DMS153 treated with DMSO at 0.1 percent for 48 hours (cell line): ENCODE measurements at regions not wholly inside any gene's neighbourhood (a gene's known extent, or its start where the extent isn't known, plus 50 kb on each side); places are given as distances from the start of the nearest gene placed in this dataset.

Experiments used
- DNase-seq: peaks from one replicate; lab custom pipeline; 2025; ENCODE audit not compliant: unreplicated experiment; lab: John Stamatoyannopoulos, UW

DNA sequence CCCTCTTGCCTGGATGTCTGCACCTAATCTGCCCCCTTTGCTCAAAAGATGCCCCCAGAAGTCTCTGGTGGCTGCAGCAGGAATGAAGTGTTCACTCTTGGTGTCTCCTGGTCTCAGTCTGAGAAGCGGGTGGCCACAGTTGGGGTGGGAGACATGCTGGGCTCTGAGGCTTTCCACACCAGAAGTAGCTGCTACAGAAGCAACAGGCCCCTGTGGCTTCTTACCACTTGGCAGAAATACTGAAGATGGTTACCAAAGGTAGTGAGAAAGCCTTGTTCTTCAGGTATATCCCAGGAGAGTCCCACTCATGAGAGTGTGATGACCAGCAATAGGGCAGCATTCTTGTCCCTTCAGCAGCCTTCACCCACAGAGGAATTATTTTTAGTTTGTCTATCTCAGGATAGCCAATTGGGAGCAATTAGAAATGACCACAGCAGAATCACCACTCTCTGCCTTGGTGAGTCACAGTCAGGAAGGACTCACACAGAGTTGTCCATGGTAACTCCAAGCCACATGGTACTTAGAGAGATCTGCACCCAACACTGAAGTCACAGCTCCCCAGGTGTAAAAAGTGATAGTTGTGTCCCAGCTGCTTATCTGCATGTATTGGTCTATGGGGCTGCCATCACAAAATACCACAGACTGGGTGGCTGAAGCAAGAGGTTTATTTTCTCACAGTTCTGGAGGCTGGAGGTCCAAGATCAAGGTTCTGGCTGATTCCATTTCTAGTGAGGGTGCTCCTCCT lies 169.8 kb upstream of the ID2 start:
- DNase-seq = no peak

DNA sequence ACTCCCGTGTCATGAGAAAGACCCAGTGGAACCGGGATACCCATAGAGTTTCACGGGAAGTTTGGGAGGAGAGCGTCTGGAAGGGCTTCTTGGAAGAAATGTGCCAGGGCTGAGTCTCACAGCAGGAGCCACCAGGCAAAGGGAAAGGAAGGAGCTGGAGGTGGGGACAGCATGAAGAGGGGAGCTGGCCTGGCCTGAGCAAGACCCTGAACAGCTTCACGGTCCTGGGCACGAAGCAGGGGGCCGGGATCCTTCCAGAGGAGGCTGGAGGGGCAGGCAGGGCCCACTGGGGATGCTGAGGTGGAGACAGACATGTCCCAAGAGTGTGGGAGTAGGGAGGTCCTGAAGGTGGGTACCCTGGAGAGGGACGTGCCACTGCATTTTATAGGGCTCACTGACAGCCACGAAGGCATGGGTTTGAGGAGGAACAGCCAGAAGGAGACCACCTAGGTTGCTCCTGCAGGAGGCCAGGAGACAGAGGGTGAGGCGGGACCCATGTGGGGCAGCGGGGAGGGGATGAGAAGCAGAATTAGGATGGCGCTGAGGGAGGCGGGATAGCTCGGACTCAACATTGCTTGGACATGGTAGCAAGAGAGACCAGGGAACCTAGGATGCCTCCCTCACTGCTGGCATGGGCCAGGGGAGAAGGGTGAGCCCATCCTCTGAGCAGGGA lies 168.1 kb upstream of the ID2 start:
- no peak for DNase-seq

DNA sequence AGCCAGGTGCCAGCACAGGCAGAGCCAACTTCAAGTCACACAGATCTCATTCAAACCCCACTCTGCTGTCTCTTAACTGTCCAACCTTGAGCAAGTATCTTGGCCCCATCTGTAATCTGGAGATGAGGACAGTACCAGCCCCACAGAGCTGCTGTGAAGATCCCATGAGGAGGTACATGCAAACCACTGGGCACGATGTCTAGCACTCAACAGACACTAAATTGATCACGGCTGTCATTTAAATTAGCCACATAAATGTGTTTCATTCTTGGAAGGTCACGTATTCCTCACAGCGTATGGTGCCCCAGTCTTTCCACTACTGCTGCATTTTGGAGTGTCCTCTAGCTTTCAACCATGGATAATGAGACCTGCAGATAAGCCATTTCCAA lies 167.6 kb upstream of the ID2 start:
- DNase-seq = no peak

DNA sequence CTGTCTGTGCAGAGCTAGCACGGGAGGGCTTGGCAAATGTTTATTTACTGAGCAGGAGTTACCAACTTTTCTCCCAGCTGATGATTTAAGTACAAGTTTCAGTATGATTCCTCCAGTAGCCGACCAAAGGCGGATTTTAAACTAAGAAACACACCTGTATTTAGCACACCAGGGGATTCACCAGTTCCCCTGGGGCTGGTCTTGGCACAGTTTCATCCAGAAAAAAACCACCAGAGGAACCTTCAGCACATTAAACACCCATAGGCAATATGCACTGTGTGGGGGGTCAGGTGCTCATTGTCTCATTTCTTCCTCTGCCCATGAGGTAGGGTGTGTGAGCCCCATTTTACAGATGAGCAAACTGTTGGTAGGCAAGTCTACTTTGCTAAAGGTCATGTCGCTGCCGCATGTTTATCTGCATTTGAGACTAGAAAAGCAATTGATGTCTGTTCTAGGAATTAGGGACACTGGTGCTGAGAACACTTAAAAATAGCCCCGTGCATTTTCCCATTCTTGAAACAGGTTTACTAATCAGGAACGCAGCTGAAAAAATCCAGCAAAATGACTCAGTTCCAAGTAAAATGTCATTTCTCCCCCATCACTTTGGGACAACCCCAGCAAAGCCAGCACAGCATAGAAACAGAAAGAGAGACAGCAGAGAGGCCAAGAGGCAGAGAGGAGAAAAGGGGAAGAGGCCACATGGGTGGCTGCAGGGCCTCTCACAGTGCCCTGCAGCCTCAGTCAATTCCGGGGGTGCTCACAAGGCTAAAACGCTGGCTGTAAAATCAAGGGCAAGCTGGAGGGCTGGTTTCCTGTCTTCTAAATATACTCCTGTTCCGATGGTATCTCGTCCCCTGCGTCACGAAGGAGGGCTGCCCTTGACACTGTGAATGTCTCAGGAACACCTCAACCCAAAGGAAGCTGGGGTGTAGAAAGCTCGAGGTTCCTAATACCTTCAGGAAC lies 166.8 kb upstream of the ID2 start:
- DNase-seq = no peak

DNA sequence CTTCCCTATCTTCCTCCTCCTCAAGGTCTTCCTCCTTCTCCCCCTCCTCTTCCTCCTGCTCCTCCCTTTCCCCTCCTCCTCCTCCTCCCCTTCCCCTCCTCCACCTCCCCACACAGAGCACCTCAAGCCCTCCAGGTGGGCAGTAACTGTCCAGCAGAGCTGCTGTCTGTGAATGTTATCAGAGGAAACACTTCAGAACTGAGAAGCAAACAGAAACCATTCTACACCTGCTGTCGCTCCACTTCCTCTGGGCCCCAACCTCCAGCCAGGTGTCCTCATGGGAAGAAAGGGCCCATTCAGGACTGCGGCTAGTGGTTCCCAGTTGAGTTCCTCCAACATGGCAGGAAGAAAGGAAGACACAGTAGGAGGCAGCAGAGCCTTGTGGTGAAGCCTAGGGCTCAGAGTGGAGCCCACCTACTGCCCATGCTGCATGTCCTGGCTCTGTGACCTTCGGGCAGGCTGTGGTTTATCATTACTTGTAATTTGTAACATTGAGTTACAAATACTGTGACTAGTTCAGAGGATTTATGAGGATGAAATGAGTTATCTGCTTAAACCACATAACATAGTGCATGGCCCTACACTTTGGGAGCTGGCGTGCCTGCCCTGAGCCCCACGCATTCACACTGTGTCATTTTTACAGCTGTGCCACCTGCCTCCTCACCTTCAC lies 165.9 kb upstream of the ID2 start:
- peak; percentile 92 for DNase-seq

DNA sequence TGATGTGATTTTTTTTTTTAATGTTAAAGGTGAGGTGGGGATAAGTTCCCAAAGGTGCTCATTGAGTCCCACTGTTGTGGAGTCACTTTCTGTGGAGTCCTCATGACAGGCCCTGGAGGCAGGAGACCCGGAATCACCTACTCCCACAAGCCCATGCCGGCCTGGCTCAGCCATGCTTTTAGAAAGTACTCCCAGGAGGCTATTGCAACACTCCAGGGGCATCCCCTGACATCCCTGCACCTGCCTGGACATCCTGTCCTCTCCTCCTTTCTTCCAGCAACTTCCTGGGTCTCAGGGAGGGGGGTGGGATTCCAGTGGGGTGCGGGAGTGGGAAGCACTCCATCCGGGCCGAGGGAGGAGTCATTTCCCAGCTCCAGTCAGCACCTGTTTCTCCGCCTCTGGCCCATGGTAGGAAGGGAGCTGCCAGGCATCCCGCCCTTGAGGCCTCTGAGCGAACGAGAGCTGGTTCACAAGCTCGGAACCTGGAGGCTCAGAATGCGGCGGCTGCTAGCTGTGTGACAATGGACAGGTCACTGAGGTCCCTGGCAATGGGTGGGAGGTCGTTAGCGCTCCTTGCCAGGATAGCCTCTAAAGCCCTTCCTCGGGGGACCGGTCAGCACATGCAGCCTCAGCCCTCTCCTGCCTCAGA lies 163.9 kb upstream of the ID2 start:
- DNase-seq = no peak

DNA sequence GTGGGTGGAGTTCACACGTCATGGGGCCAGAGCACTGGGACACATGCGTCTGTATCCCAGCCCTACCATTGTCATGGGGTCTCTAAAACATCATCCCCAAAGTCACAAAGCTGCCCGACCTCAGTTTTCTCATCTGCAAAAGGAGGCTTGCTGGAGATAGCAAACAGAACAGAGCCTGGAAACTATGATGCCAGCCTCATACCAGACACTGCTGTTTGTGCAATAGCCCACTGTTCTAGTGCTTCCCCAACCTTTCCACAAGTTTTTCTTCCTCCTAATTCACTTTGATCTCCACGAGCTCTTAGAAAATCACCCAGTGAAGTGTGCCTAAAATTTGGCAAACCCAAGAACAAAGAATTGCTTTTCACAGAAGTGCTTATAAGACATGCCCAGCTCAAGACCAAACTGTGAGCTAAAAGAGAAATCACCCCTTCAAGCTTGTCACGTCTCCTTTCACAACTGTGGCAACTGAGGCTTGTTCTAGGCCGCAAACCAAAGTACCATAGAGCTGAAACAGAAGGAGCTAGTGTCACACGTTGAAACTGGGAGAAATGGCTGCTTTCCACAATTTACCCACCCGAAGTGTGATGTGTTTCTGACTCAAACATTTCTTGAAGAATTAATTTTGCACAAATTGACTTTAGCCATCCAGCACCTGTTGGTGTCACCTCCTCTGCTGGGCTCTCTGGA lies 162.7 kb upstream of the ID2 start:
- DNase-seq = no peak

DNA sequence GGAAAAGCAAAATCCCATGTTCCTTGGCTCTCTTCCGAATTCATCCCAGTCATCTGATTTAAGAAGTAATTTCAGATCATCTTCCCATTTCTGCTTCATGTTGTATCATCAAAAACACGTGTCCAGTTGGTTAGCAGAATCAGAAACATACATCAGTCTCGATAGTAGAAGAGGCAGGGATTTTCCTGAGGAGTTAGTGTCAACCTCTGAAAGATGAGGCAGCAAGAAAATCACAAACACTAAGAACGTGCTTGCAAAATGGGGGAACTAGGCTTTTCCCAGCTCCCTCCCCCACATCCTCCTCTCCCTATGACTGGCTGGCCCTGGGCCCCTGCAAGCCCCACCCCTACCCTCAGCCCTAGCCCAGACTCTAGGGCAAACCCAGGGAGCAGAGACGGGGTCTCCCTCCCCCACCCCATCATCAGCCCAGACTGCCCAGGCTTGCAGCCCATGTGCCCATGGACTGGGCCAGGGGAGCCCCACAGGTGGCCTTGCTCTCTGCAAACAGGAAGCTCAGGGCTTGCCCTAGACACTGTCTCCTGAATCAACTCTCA lies 161.0 kb upstream of the ID2 start:
- DNase-seq = no peak

DNA sequence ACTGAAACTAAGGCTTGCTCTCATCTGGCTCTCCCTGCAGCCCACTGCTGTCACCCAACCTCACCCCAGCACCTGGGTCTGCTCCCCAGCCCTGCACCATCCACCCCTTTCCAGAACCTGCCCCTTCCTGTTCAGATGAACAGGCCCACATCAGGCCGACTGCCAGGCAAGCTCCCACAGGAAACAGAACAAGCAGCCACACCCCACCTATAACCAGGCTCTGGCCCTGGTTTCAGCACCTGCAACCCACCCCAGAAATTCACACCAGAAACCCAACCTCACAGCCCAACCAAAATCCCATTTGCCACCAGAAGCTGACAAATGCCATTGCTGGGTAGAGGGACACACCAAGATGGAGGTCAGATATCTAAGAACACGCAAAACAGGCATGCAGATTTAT lies 159.2 kb upstream of the ID2 start:
- no peak for DNase-seq

DNA sequence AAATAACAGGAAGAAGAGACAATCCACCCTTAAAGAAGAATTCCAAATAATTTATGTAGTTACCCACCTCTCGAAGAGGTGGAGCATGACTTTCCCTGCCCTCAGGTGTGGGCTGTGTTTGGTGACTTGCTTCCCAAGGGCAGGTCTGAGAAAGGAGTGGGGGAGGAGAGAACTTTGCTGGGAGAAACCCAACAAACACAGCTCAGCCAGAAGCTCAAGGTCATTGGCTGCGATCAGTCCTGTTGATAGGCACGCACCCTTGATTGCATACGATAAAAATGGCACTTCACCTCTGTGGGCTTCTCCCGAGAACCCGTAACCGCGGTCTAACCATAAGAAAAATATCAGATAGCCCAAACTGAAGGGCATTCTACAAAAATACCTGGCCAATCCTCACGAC lies 157.5 kb upstream of the ID2 start:
- DNase-seq = no peak

DNA sequence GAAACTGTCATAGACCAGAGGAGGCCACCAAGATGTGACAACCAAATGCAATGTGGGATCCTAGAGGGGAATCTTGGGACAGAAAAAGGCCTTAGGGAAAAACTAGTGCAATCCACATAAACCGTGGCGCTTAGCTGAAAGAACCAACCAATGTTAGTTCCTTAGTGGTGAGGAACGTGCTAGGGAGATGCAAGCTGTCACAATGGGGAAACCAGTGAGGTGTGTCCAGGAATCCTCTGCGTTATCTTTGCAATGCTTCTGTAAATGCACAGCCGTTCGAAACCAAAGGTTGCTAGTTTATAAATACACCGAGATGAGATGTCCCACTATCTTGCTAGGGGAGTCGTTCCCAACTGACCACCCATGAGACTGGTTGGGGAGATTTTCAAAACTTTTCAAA lies 157.0 kb upstream of the ID2 start:
- no peak for DNase-seq

DNA sequence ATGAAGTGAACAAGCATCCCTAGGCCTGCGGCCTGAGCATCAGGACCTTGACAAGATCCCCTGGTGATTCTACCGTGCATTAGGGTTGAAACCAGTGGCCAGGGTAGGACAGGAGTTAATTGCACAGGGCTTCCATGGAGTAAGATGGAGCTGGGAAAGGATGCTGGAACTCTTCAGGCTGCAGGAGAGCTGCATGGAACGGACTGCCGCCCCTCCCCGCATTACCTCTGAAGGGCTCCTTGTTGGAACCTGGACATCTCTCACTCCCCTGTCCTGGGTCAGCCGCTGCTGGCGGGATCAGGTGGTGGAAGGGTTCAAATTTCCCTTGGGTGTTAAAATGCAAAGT lies 156.6 kb upstream of the ID2 start:
- DNase-seq = no peak

DNA sequence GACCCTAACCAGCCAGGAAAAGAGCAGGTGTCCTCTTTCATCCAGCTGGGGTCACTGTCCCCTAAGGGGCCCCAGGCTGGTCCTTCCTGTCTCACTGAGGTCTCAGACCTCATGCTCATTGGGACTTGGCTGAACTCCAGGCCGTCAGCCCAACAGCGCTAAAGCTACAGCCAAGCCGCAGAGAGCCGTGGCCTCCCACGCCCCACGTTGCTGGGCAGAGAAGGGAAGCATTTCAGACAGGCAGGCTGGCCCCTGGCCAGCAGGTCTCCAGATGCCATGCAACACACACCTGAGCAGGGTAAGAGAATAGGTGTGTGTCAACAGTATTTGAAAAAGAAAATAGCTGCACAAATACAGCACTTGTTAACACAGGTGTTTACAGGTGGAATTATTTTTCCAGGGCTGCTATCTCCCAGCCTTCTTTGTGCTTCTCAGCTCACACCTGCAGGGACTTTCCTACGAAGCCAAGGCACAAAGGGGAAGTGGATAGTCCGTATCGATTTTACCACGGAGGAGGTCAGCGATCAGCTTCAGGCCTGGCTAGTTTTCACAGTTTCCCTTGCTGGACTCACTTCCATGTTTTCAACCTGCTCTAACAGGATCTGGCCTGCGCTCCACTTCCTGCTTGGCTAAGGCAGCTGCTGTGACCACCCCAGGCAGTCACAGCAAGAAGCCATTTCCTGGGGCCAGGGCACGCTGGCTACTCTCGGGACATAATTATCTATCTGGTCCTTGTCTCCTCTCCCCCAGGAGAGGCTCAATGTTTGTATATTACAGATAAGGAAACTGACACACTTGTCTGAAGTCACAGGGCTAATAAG lies 156.1 kb upstream of the ID2 start:
- peak; percentile 96 for DNase-seq

DNA sequence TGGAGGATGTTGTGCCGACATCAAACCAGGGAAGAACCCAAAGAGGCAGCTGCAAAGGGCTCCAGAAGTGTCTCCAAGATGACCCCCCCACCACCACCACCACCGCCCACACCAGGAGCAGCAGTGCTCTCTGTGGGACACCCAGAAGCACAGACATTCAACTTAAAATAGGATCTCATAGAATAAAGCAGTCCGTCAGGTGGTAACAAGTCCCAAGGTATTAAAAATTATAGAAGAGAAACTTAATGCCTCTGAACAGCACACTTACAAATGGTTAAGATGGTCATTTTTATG lies 155.5 kb upstream of the ID2 start:
- no peak for DNase-seq

DNA sequence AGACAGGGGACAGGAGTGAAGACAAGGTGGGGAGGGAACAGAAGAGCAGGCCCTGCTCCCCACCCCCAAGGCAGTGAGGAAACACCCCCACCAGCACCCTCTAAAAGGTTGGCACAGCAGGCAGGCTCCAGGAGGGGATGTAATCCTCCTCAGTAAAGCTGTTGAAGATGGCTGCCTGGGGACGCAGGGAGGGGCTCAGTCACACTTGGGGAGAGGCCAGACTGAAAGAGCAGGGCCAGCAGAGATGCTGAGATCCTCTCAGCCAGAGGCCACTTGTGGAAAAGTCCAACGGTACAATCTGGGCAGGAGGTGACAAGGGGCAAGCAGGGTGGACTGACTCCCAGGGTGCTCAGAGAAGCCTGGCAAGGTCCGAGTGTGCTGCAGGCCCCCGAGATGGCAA lies 154.8 kb upstream of the ID2 start:
- DNase-seq = no peak

DNA sequence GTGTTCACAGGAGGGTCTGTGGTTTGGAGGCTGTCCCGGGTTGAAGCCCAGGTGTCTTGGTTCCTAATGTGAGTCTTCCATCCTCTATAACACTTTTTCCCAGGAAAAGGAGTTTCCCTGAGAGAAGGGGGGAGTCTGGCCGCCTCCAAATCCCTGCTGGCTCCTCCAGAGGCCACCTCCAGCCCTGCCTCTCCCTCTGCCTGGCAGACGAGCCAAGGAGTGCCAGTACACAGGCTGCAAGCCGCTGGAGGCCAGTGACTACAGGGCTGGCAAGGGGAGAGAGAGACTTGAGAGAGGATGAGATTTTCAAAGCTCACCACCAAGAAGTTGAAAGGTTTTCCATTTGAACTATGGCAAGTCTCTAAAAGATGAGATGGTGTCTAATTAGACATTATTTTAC lies 154.2 kb upstream of the ID2 start:
- no peak for DNase-seq

DNA sequence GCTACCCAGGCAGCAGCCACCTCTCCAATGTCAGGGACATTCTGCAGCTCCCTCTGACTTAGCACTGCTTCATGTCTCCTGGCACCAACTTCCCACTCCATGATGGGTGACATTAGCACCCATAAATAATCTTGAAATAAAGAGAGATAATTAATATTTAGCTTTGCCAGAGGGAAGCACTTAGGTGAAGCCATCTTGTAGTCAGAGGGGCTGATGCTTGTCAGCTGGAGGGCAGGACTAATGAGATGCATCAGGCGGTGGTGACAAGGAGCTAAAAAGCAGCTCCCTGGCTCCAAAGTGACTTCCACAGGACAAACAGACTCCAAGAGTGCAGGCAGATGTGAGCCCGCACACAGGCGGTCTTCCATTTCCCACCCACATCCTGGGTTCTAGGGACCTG lies 153.0 kb upstream of the ID2 start:
- no peak for DNase-seq

DNA sequence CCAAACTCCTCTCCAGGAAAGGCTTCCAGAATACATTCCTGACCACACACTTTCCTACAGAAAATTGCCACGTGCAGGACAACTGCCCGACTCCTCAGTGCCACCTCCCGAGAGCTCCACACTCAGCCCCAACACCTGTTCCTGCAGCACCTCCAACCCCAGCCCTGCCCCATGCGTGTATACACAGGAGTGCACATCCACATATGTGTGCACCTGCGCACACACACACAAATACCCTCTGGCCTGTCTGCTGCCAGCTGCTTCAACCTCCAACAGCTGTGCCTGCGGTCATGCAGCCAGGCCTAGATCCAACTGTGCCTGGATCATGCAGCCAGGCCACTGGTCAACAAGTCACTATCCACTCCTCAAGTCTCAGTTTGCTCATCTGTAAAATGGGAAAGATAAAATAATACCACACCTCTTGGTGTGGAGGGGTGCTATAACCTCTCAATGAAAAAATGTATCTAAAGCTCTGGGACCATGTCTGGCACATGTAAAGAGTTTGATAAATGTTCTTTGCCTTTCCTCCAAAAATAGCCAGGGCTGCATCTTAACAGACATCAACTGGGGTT lies 152.1 kb upstream of the ID2 start:
- DNase-seq = no peak

DNA sequence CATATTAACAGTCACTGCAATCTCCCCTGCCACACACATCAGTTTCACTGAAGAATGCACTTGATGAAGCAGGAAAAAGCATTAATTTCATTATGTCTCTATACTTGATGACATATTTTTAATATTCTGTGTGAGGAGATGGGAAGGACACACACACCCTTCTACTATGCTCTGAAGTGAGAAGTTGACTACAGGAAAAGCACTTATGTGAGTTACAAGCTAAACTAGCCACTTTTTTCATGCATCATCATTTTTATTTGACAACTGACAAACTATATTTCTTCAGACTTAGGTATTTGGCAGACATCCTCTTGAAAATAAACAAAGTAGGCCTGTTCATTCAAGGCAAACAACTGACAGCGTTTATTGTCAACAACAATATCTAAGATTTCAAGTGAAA lies 150.4 kb upstream of the ID2 start:
- DNase-seq = no peak
